ENCODE measurements at regions not wholly inside any gene's neighbourhood (a gene's known extent, or its start where the extent isn't known, plus 50 kb on each side); places are given as distances from the start of the nearest gene placed in this dataset.

DNA sequence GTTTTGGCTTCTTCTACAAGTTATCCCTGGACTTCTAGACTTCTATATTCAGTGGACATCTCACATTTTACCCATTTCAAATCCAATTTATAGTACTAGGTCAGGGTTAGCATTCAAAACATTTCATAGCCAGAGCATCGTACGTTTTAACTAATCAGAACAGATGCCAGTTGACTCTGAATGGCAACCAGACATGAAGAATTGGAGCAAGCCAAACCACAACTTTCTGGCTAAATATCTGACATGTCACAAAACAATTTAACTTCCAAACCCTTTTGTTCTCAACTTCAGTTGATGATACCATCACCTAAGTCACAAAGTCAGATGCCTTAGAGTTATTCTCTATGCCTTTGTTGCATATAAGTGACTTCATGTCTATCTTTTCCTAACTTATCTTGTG is 1105.7 kb downstream of the XPNPEP1 start:
- no peak for DNase-seq

DNA sequence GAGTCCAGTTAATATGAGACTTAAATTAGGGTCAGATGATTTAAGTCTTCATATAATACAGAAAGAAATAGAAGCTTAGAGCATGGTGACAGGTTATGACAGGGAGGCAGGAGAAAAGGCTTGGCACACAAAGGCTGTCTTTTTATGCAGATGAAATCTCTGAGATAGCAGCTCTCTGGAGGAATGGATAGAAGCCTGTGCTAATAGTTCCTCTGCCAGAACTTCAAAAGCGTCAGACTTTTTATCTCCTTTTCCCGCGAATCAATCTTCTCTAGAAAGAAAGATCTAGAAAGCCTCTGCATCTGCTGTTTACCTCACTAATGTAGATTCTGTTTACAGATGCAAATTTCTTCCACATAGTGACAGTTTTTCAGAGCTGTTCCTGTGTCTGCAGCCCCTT is 1106.2 kb downstream of the XPNPEP1 start:
- DNase-seq = no peak

DNA sequence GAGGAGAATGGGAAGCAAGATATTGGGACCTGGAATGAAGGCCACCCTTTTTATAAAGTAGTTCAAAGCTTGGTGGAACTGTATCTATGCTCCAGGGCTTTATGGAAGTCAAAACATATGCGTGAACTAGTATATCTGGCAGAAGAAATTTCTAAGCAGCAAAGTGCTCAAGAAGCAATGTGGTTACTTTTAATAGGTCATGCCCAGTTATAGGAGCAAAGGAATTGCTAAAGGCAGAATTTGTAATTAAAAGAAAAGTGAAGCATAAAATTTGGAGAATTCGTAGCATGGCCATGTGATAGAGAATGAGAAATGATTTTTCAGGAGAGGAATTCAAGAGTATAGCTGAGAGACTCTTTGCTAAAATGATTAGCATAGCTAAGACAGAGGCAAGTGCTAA is 1110.4 kb downstream of the XPNPEP1 start:
- no peak for DNase-seq

DNA sequence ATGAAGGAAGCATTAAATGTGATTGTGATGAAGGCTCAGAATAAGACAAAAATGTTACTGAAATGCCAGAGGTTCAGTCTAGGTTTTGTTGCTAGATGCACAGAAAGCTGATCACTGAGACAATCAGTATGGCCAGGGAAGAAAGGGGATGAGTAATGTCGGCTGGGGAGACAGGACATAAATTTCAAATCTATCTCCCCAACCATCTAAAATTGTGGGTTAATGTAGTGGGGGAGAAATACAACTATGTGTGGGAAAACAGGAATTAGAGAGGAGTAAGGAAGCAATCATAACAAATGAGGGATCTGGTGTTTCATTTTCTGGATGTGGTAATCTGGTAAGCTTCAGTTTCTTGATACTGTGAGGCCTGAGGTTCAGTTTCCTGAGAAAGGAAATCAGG is 1111.0 kb downstream of the XPNPEP1 start:
- no peak for DNase-seq

DNA sequence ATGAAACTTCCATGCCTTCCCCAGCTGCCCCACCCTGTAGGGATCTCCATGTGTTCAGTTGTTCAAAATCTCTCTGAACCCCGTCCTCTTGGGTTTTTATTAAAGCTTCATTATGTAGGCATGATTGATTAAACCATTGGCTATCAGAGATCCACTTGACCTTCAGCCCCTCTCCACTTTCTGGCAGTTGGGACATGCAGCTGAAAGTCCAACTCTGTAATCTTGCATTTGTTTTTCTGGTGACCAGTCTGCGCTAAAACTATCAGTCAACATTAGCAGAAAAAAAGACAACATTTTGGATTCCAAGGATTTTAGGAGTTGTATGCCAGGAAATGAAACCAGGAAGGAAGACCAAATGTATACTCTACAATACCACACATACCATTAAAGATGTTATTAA is 1115.1 kb downstream of the XPNPEP1 start:
- no peak for DNase-seq

DNA sequence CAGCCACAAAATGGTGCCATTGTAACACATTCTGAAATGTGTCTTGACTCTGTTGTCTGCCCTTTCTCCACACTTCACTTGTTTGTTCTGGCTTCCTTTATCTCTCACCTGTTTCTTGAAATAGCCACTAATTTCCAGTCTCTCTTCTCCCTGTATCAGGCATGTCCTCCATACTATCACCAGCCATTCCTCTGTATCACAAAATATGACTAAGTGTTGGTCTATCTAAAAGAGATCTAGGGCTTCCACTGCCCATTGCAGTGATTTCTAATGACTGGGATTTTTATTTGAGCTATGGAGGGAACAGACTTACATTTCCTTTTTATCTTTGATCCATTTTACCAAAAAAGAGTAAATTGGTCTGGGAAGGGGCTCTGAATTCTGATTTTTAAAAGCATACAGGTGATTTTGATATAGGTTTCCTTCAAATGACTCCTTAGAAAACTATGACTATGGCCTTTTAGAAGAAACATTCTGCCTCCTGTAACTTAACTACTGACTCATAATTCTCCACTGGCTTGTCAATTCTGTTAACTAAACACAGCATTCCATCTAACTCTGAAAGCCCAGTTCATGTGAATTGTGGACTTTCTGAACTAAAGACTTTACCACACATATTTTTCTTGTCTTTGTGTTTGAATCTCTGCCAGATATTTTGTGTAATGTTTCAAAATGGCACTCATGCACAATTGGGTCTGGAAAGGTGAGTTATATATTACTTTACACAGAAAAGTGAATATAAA is 1121.4 kb downstream of the XPNPEP1 start:
- DNase-seq = no peak

DNA sequence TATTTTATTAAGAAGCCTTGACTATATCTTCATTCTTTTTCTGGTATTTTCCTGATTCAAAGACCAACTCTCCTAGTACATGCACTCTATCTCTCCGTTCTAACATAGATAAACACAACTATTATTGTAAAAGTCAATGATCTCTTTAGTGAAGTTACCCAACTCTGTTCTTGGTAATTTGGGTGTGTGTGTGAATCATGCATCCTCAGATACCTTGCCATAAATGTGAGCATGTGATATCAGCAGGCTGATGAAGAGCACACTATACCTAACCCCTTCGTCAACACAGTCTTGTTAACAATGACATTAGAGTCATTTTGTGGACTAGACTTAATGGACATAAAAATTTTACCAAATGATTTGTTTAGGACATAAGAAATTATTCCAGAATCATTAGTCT is 1122.1 kb downstream of the XPNPEP1 start:
- no peak for DNase-seq

DNA sequence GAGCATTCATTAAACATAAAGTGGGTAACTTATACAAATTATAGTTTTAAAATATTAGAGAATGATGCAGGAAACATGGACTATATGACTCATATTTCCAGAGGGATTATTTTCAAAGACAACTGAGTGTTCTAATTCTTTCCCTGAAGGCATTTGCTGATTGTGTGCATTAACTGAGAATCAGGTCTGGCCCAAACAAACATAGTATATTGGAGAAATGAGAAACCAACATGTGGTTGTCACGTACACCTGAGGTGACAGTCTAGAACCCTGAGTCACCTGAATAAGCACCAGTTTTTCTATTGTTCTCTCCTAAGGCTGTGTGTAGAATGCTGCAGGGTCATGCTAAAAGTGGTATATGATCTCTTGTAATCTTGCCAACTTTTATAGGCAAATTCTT is 1125.7 kb downstream of the XPNPEP1 start:
- no peak for DNase-seq

DNA sequence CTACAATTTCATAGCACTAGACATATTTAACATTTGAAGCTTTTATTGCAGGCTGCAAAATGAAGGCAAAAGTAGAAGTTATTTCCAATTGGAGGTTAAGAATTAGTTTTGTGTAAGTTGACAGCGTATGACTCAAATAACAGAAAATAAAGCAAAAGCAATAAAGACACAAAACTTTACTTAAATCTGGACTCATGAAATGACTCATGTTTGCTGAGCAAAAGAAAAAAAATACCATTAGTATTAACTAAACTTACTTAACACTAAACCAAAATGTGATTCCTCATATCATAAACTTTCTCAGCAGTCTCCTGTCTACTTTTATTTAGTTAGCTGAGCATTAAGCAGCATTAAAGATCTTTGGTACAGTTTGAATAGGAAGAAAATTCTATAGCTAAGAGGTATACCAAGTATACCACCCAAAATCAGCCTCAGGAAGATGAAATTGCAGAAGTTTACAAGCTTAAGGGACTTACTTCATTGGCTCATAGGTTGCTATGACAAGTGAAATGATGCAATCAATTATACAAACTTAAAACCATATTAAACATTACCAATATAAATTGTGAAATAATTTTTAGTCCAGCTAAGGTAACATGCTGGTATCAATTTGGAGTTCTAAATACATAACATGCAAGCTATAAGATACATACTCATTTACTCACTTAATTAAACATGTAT is 1131.4 kb downstream of the XPNPEP1 start:
- no peak for DNase-seq

DNA sequence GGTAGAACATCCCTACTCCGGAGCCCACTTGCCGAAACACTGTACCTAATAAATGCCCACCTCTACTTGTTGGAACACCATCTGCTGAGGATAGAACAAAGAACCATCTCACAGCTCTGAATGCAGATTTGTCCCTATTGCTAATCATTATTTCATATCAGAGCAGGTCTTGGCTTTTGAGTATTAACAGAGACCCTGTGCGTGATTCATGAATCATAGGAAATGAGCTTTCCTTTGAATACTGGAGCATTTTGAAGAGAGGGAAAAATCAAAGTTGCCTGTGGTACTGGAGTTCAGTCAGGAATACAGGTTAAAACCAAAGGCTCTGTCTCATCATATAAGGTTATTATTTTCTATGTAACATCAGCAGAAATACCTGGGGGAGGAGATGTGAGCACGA is 1132.3 kb downstream of the XPNPEP1 start:
- DNase-seq = no peak

DNA sequence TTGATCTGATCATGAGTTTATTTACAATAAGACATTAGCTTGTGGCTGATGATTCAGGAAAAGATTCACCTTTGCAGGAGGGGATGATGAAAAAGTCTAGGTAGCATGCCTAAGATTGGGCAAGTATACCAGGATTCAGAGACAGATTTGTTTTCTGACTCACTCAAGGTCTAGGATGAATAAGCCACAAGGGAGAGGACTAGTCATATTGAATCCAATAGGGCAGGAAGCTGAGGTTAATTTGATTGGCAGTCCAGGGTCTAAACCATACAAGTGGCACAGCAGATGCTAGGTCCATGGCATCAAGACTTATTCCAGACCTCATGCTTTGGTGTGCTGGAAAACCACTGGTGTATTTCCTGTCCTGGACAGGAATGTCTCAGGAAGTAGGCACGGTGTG is 1133.4 kb downstream of the XPNPEP1 start:
- DNase-seq = no peak

DNA sequence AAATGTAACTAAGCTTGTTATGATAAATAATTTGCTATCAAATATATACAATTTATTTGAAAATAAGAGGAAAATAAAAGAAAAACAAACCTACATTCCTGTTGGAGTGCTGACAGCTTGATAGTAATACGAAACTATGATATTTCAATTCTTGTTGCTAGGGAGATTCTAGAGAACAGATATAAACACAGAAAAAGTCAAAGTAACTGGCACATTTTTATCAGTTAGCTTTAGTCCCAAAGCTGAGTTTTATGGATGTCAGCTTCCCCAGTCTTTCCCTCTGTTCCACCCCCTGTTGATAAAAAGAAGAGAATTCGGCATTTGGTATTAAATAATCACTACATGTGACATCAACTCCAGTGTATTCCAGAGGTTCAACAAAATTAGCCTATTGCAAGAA is 1134.0 kb downstream of the XPNPEP1 start:
- no peak for DNase-seq

DNA sequence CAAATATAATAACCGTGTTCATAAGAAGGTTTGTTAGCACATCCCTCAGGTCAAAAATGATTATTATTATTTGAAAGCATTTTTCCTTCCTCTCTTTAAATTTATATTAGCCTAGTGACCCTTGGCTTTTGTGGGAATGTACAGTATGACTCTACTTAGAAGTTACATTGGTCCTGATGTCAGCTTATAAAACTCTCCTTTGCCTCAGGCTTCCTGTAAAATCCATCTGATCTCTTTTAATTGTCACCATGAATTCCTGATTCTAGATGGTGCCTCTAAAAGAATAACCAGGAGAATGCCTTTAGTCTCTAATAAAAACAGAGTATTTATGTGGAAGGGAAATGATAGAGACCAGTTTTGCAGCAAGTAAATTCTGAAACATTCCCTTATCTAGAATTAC is 1134.4 kb downstream of the XPNPEP1 start:
- DNase-seq = no peak

DNA sequence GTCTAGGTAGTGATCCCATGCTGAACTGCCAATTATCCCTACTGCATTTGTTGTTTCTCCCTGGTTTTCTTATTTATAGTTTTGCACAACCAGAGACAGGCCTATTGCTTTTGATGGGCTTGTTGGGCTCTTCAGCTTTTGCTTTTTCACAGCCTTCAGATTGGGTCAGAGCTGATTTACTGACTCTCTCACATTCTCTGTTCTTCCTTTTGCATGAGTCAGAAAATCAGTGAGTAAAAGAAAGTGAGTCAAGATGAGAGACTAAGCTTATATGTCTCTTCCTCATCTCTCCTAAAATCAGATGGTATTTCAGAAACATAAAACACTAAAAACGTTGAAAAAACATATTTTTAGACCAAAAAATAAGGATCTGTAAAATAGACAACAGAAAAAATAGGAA is 1135.4 kb downstream of the XPNPEP1 start:
- DNase-seq = no peak

DNA sequence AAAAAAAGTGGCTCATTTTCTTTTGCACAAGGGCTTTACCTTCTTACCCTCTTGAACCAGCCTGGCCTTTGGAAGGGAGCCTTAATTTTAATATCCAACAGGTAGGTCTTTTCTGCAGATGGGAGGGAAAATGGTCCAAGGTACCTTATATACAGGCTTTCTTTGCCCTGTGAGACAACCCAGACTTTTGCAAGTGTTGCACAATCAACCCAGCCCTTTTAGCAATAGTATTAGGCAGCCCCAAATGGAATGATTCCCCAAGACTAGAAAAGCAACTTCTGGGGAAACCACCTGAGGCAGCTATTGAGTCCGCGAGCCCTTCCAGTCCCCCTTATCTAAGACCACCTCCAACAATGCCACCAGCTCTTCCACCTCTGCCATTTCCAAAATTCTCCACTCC is 1138.3 kb downstream of the XPNPEP1 start:
- DNase-seq = no peak

DNA sequence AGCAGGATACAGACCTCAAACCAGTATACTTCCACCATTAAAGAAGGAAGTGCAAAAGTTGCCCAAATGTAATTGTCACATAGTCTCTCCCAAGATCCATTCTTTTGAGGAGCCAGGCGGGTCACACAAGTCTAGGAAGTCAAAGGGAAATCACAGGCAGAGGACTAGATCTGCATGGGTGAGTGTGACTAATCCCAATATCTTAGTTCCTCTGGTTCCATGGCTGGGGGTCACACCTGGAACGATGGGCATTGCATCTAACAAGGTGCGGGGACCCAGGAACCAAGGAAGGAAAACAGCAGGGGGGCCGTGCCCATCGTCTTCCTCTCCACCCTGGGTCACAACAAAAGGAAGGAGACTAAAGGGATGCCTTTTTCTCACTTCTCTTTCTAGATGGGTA is 1138.8 kb downstream of the XPNPEP1 start:
- no peak for DNase-seq

DNA sequence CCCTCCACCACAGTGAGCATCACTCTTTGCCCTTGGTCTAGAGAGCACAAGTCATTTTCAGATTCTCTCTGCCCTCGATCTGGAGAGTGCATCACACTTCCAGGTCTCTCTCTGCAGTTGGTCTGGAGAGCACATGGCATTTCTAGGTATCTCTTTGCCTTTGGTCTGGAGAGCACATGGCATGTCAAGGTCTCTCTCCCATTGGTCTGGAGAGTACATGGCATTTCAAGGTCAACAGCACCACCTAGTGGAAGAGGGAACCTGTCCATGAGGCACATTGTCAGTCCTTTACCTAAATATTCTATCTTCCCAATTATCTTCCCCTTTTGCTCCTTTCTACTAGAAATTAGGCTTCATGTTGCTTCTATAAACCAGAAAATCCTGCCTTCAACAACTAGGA is 1139.4 kb downstream of the XPNPEP1 start:
- DNase-seq = peak; percentile 17

DNA sequence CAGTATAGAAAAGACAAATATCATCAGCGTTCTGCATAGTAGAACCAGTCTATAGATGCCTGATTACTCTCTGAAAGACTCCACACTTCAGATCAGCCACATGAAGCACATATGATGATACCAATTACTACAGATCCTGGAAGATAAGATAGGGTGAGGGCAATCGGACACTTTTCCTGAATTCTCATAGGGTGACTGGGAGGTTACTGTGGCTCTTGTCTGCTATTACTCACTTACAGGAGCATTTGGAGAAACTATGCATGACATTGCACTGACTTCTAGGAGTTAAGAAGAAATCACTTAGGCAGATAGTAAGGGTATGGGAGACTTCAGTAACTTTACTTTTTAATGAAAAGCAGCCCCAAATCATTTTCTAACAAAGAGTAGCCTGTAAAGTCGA is 1140.9 kb downstream of the XPNPEP1 start:
- DNase-seq = no peak

DNA sequence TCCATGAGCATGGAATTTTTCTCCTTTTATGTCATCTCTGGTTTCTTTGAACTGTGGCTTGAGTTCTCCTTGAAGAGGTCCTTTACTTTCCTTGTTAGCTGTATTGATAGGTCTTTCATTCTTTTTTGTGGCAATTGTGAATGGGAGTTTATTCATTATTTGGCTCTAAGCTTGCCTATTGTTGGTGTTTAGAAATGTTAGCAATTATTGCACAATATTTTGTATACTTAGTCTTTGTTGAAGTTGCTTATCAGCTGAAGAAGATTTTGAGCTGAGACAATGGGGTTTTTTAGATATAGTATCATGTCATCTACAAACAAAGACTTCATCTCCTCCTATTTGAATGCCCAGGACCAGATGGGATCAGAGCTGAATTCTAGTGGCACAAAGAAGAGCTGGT is 1143.8 kb downstream of the XPNPEP1 start:
- DNase-seq = no peak

DNA sequence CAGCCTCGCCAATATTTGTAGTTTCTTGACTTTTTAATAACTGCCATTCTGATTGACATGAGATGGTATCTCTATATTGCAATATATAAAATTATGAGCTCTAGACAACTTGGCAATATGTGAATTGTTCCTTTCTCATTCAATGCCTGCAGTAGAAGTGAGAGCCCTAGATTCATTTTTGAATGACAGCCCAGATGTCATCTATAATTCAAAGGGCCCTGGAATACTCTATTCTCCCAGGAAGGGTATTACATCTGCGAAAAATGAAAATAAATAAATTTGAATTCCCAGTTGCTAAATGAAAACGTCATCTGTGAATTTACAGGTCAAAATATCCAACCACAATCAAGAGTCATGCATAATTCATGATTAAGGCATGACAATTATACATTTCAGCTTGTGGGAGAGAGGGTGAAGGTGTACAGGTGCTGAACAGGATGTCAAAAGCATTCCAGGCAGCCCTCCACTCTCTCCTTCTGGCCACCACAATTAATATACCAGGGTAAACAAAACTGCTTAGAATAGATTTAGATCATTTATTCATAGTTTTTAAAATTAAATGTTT is 1147.3 kb downstream of the XPNPEP1 start:
- no peak for DNase-seq

DNA sequence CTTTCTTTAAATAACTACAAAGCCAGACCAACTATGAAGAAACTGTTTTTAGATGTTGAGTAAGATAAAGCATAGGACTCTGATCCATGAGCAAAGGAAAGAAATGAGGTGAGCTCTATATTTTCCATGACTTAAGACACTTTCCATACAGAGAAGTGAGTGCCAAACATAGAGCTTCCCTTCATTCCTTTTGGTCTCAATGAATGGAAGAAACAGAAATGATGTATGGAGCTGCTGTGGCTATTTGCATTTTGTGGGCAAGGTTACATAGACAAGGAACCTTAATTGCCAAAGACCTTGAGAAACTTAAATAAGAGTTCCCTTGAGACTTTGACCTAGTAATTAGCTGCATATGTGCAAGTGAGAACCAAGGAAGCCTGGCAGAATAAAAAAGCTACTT is 1152.2 kb downstream of the XPNPEP1 start:
- no peak for DNase-seq

DNA sequence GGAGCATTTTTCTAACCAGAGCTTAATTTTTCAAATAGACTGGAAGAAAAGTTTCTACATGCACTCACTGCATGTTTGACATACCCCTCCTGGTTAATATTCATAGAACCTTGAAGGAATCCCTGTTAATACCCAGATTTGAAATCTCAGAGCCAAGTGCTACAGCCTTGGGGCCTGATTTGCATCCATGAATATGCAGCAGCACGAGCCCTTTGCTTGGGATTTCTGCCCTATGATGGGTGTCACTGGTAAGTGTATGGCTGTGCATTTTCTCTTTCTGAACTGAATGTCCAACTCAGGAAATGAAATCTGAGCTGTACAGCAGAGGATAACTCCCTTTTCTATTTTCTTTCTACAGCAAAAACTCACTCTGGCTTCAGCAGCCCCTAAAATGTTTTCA is 1157.5 kb downstream of the XPNPEP1 start:
- no peak for DNase-seq

DNA sequence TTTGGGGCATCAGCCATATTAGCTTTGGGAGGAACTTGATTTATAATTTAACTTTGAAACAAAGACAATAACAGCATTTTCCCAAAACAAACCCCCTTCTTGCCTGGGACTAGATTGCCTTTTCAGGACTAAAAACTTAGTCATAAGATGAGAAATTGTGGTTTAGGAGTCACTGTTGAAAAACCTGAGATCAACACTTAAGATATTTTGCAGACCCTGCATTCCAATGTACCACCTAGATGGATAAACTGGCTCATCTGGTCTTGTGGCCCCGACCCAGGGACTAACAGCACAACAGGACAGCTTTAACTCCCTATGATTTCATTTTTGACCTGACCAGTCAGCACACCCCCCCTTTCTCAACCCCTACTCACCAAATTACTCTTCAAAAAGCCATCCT is 1165.4 kb downstream of the XPNPEP1 start:
- no peak for DNase-seq

DNA sequence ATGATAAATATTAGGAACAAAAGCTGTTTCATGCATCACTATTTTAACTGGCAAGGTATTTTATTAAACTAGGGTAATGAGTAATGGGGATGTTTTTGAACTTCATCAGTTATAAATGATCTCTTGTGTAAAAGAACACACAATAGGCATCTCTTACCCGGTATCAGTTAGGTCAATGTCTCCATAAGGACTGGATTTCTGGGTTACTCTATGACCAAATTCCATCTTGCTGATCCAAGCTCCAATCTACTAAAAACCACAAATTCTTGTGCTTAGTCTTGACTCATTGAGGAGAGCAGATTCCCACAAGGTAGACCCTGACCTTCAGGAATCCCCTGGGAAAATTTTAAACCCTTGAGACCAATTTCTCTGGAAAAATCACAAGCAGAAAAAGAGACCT is 1167.7 kb downstream of the XPNPEP1 start:
- DNase-seq = no peak

DNA sequence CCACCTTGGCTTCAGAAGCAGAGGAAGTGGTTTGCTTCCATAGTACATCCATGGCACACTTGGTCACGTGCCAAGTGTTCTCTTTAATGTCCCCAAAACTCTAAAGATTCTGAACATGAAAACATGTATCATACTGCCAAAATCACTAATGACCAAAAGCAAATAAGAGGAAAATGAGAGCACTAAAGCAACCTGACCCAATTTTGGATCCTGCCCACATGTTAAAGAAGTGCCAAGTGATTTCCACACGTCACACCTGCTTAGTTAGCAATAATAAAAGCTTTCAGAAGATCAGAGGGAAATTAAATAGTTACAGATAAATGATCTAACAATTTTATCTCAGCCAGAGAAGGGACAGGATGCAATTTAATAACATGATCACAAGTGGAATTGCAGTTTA is 1170.0 kb downstream of the XPNPEP1 start:
- no peak for DNase-seq

Measured in inflammatory macrophage treated with lipopolysaccharide for 4 hours (primary cell).